ENCODE measurements at regions not wholly inside any gene's neighbourhood (a gene's known extent, or its start where the extent isn't known, plus 50 kb on each side); places are given as distances from the start of the nearest gene placed in this dataset.
"Not testable (repeated sequence)": the region's sequence is repeated elsewhere in the genome, so short reads cannot be mapped to it uniquely, and the experiment has no call there.

GRCh38 chr5:174491265-174491664 is 233.1 kb upstream of the MSX2 start:
- DNase-seq (ENCODE audit: low read depth in 2 of 2) = no peak
- H3K4me3 ChIP-seq (replicated peaks in 1 of 2; ENCODE audit: low read depth in 2 of 2, low read length in 2 of 2) = no peak overlapping the region
- TF ChIP-seq CTCF (IDR thresholded peaks at IDR 0.05; ENCODE audit: low read depth, low read length) = no peak

GRCh38 chr5:174491761-174492350 is 232.5 kb upstream of the MSX2 start:
- no peak overlapping the region for H3K4me3 ChIP-seq (replicated peaks in 1 of 2; ENCODE audit: low read depth in 2 of 2, low read length in 2 of 2)
- no peak for TF ChIP-seq CTCF (IDR thresholded peaks at IDR 0.05; ENCODE audit: low read depth, low read length)
- DNase-seq (ENCODE audit: low read depth in 2 of 2) = no peak

GRCh38 chr5:174493530-174493929 is 230.9 kb upstream of the MSX2 start:
- no peak for TF ChIP-seq CTCF (IDR thresholded peaks at IDR 0.05; ENCODE audit: low read depth, low read length)
- H3K4me3 ChIP-seq (replicated peaks in 1 of 2; ENCODE audit: low read depth in 2 of 2, low read length in 2 of 2) = no peak overlapping the region
- DNase-seq (ENCODE audit: low read depth in 2 of 2) = no peak

GRCh38 chr5:174497939-174498338 is 226.4 kb upstream of the MSX2 start:
- H3K4me3 ChIP-seq (replicated peaks in 1 of 2; ENCODE audit: low read depth in 2 of 2, low read length in 2 of 2); DNase-seq (ENCODE audit: low read depth in 2 of 2): not testable (repeated sequence)

- H3K4me3 ChIP-seq (replicated peaks in 1 of 2; ENCODE audit: low read depth in 2 of 2, low read length in 2 of 2); DNase-seq (ENCODE audit: low read depth in 2 of 2): not testable (repeated sequence)
Measured at GRCh38 chr5:174498575-174498974, 225.8 kb upstream of the MSX2 start.

- H3K4me3 ChIP-seq (replicated peaks in 1 of 2; ENCODE audit: low read depth in 2 of 2, low read length in 2 of 2) = no peak overlapping the region
- no peak for DNase-seq (ENCODE audit: low read depth in 2 of 2)
- no peak for TF ChIP-seq CTCF (IDR thresholded peaks at IDR 0.05; ENCODE audit: low read depth, low read length)
Measured at GRCh38 chr5:174500636-174501035, 223.7 kb upstream of the MSX2 start.

- peak in 1 of 2 donors; percentile 40 for DNase-seq (ENCODE audit: low read depth in 2 of 2)
- no peak for TF ChIP-seq CTCF (IDR thresholded peaks at IDR 0.05; ENCODE audit: low read depth, low read length)
- no peak overlapping the region for H3K4me3 ChIP-seq (replicated peaks in 1 of 2; ENCODE audit: low read depth in 2 of 2, low read length in 2 of 2)
Measured at GRCh38 chr5:174501461-174502069, 222.8 kb upstream of the MSX2 start.

GRCh38 chr5:174503086-174503460 is 221.3 kb upstream of the MSX2 start:
- H3K4me3 ChIP-seq (replicated peaks in 1 of 2; ENCODE audit: low read depth in 2 of 2, low read length in 2 of 2) = no peak overlapping the region
- TF ChIP-seq CTCF (IDR thresholded peaks at IDR 0.05; ENCODE audit: low read depth, low read length) = no peak
- DNase-seq (ENCODE audit: low read depth in 2 of 2) = no peak

Data from cardiac fibroblast (primary cell).